GM23248 (cell line): ENCODE measurements at regions not wholly inside any gene's neighbourhood (a gene's known extent, or its start where the extent isn't known, plus 50 kb on each side); places are given as distances from the start of the nearest gene placed in this dataset.

Experiments
- EZH2 ChIP-seq: fragments of 200-600 bp; sonication (generic); IDR thresholded peaks from 2 replicates; pipeline ENCODE4 v1.6.1; 2018; ENCODE audit warnings: antibody characterized with exemption, mild to moderate bottlenecking; ENCODE audit not compliant: insufficient read depth, poor library complexity, severe bottlenecking
- EZH2phosphoT487 ChIP-seq: fragments of 200-600 bp; sonication (generic); IDR thresholded peaks from 2 replicates; pipeline ENCODE4 v1.6.1; 2018; ENCODE audit warnings: antibody characterized with exemption, moderate library complexity, mild to moderate bottlenecking, low read depth; ENCODE audit not compliant: insufficient read depth

DNA sequence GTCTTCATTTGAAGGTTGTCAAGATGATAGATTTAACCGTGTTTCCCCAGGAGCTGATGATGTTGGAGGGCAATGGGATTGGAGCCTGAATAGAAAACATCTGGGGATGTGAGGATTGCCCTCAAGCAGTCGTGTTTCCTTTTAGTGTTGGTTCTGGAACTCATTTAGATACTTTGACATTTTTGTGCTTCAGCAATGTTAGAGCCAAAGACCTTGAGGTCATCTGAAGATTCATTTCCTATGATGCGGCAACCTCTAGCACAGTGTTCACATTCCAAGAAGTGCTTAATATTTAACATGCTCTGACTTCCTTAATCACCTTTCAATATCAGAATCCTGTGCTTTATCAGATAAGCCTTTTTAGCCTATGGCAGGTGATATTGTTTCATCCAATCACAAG, 82.7 kb downstream of the SLC10A2 start:
- TF ChIP-seq EZH2 (no peak), EZH2phosphoT487 (no peak)
